Fibroblast of gingiva (primary cell): ENCODE measurements at regions not wholly inside any gene's neighbourhood (a gene's known extent, or its start where the extent isn't known, plus 50 kb on each side); places are given as distances from the start of the nearest gene placed in this dataset.
"Not testable (repeated sequence)": the region's sequence is repeated elsewhere in the genome, so short reads cannot be mapped to it uniquely, and the experiment has no call there.

Experiments used
- DNase-seq: peaks from one replicate; pipeline ENCODE4 v3.0.0-alpha.2; 2011; ENCODE audit warnings: low read depth

- no peak for DNase-seq
Observed at GRCh38 chr9:19937121-19937520, 148.3 kb upstream of the SLC24A2 start.

DNA sequence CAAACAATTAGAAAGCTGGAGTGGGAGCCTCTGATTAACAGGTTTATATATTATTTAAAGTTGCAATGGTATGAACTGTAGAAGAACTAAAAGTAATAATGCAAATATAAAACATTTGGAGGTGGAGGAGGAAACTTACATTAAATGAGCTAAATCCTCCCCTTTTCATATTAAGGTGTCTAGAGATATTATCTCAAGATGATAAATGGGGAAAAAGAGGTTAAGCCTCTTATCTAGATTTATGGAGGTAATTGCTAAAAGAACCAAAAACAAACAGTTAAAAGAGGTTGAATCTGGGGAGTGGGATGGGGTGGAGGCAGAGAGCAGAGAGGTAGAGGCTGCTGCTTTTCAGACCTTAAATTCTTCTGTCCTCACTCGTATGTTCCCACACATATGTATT lies 147.8 kb upstream of the SLC24A2 start:
- DNase-seq, result no peak

- no peak for DNase-seq
Observed at GRCh38 chr9:19935422-19935821, 146.6 kb upstream of the SLC24A2 start.

DNA sequence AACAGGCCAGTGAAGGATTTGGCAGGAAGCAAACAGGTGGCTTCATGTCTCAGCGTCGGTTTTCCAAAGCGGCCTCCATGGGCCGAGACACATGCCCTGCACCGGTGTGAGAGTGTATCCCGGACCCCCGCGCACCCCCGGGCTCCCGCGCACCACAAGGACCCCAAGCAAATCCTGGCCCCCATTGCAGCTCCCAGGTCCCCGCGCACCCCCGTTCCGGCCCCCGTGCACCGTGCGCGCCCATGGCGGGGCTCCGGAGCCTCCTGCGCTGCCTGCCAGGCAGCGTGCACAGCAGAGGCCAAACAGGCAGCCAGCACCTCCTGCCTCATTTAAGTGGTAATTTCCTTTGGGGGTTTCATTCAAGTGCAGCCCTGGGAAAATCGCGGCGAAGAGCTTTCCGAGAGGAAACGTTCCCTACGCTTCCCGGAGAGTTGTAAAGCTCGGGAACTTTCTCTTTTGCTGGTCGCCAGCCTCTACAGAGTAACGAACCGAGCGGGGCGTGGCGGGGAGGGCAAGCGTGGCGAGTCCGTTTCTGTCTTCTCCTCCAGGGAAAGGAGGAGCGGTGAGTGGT lies 145.5 kb upstream of the SLC24A2 start:
- DNase-seq, result peak; percentile 27

GRCh38 chr9:19931098-19931890 lies 142.5 kb upstream of the SLC24A2 start:
- DNase-seq, result no peak

DNA sequence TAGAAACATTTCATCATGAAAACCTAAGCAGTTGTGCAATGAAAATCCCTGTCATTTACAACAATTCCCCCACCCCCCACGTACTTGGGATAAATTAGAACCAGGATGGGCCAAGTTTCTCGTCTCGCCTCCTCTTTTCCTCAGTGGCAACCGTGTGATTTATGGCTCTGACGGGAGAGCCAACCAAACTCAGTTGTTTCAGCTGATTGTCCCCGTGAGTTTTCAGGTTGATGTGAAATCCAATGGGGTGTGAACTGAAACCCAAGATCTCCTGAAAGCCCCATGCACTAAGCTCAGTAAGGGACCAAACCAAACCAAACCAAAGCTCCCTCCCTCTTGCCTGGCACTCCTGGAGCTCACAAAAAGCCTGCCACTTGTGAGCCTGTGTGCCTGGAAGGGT lies 138.7 kb upstream of the SLC24A2 start:
- no peak for DNase-seq

GRCh38 chr9:19926774-19927173 lies 137.9 kb upstream of the SLC24A2 start:
- DNase-seq, result no peak

GRCh38 chr9:19925674-19926503 lies 137.1 kb upstream of the SLC24A2 start:
- peak; percentile 50 for DNase-seq

GRCh38 chr9:19924080-19924479 lies 135.2 kb upstream of the SLC24A2 start:
- DNase-seq, result no peak

DNA sequence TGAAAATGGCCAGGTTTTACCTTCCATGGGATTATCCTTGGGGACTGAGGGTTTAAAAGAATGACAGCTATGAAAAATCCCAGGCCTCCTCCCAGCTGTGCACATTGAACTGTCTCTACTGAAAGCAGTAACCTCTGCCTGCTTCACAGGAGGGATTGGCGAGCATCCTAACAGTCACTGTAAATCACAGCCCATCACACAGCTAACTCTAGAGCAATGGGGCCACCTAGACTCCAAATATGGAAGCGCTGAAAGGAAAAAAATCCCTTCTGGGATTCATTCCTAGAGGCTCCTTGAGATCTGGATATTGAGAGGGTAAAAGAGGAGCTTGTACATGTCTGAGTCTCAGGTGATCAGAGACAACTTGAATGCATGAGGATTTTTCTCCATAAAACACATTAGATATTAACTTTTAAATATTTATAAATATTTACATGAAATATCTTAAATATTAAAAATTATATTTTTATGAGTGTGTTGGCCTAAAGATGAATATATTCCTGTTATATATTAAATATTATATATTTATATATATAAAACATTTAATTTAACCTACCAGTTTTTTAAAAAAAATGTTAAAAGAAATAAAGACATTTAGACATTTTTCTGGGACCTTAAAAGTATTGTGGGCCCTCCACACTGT lies 133.8 kb upstream of the SLC24A2 start:
- peak; percentile 44 for DNase-seq

DNA sequence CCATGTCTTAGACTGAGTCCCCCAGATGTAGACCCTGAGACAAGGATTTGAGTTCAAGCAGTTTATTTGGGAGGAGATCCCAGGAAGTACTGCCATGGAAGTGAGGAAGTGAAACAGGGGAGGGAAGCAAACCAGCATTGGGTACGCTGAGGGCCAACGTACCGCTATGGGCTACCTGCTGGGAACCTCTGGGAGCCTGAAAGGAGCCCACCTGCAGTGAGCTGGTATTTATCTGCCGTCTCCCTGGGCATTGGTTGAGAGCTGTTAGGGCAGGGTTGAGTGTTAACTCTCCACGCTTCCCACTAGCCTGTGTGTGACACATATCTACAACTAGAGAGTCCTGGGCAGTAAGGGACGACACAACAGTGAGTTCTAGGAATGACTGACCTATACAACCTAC lies 131.6 kb upstream of the SLC24A2 start:
- DNase-seq, result no peak

DNA sequence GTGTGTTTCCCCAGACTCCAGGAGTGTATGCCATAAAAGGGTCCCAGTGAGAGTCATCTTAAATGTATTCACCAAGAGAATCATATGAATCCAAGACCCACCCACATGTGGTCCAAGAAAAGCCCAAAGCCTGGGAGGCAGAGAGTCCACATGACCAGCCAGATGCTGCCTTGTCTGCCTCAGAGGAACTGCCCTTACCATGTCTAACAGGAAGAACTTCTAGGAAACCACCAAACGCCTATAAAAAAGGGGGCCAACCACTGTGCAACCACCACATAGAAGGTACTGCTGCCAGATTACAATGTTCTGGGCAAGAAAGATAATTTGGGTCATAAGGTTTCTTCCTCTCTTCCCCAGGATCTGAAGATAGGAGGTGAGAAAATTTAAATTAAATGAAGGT lies 129.8 kb upstream of the SLC24A2 start:
- no peak for DNase-seq

DNA sequence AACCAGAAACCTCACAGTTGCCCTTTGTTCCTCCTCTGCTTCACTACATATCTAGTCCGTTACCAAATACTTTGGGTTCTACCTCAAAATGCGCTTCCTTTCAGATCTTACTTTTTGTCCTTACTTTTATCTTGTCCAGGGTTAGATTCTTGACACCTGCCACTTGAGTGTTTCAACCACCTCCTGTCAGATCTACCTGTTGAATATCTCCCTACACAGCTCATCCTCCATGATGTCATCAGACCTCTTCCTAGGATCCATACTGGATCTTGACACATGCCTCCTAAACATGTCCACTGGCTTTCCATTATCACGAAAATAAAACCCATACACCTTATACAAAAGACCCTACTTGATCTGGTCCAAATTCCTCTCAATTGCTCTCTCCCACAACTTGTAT lies 125.2 kb upstream of the SLC24A2 start:
- no peak for DNase-seq

- DNase-seq, result no peak
Observed at GRCh38 chr9:19913151-19913550, 124.3 kb upstream of the SLC24A2 start.

GRCh38 chr9:19903076-19903475 lies 114.2 kb upstream of the SLC24A2 start:
- no peak for DNase-seq

DNA sequence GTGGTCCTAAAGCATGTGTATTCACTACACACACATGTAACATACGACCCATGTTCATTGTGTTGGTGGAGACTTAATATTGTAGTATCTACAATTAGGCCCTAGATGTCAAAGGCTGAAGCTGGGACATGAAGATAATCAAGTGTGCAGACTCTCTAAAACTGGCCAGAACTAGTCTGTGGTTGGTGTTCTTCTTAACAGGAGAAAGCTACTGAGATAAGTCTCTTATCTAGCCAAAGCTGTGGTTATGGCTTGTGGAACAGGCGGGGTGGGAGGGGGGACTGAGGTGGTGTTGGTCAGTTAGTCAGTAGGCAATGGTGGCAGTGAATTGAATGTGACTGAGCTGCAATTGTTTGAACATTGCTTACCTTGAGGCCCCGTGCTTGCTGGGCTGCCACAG lies 112.7 kb upstream of the SLC24A2 start:
- no peak for DNase-seq

DNA sequence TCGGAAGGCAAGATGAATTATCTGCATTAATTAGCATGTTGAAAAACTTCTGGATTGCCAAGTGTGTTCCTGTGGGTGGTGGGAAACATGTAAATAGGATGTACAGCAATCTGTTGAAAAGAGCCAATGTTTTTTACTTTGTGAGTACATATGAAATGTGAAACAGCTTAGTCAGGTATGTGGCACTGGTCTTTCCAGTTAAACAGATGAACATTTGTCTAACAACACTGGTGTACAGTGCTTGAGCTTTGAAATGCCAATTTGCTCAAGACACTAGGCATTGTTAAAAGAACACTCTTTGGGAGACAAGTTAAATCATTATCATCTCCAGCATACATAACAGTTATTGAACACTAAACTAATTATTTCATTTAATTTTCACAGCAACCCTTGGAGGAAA lies 107.3 kb upstream of the SLC24A2 start:
- no peak for DNase-seq

- DNase-seq, result not testable (repeated sequence)
Observed at GRCh38 chr9:19895578-19895977, 106.7 kb upstream of the SLC24A2 start.

DNA sequence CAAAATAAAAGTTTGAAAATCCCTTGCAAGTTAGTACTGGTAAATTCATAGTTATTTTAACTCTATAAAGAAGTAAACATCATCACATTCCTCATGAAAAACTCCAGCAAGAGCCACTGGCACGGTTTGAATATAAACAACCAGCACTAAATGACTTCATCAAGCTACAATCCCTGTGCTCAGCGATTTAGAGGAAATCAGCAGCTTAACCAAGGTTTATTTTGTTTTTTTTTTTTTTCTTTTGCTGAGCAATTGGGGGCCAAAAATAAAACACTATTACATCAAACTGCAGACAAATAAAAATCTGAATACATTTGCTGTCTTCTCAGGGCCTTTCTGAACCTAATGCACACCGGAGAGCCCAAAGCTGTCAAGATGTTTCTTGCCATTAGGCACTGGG lies 106.2 kb upstream of the SLC24A2 start:
- DNase-seq, result peak; percentile 33

- DNase-seq, result no peak
Observed at GRCh38 chr9:19885608-19886007, 96.8 kb upstream of the SLC24A2 start.

- no peak for DNase-seq
Observed at GRCh38 chr9:19879062-19879461, 90.2 kb upstream of the SLC24A2 start.

- no peak for DNase-seq
Observed at GRCh38 chr9:19876569-19877316, 87.9 kb upstream of the SLC24A2 start.
